GM23338 (cell line): ENCODE measurements at regions not wholly inside any gene's neighbourhood (a gene's known extent, or its start where the extent isn't known, plus 50 kb on each side); places are given as distances from the start of the nearest gene placed in this dataset.

Experiments used
- ATAC-seq: fragments of 200-7000 bp; cut with Tn5 transposase; 3 replicates; pipeline ENCODE4 v1.9.1; 2020
- DNase-seq: peaks from one replicate; pipeline ENCODE4 v3.0.0-alpha.2; 2015; ENCODE audit warnings: low spot score
- H2AFZ ChIP-seq: fragments of 200-600 bp; sonication (generic); 2 replicates; pipeline ENCODE4 v1.8.0; 2016; ENCODE audit warnings: antibody characterized with exemption, mild to moderate bottlenecking, moderate library complexity
- H3F3A ChIP-seq: fragments of 200-600 bp; sonication (generic); replicated peaks from 2 replicates; pipeline ENCODE4 v1.8.0; 2017; ENCODE audit warnings: antibody characterized with exemption, mixed run types, low read depth
- H3K27ac ChIP-seq: fragments of 200-600 bp; sonication (generic); 2 replicates; pipeline ENCODE4 v1.6.1; 2016; ENCODE audit warnings: low read depth
- H3K27me3 ChIP-seq: fragments of 200-600 bp; sonication (generic); 2 replicates; pipeline ENCODE4 v1.8.0; 2016; ENCODE audit warnings: mild to moderate bottlenecking, mixed run types, moderate library complexity; ENCODE audit not compliant: insufficient read depth
- H3K36me3 ChIP-seq: fragments of 200-600 bp; sonication (generic); 2 replicates; pipeline ENCODE4 v1.8.0; 2016; ENCODE audit warnings: mild to moderate bottlenecking; ENCODE audit not compliant: insufficient read depth
- H3K4me1 ChIP-seq: fragments of 200-600 bp; sonication (generic); 2 replicates; pipeline ENCODE4 v1.8.0; 2016; ENCODE audit warnings: mild to moderate bottlenecking, moderate library complexity; ENCODE audit not compliant: insufficient read depth
- H3K4me2 ChIP-seq: fragments of 200-600 bp; sonication (generic); 2 replicates; pipeline ENCODE4 v1.7.1; 2017; ENCODE audit warnings: mixed run types
- H3K4me3 ChIP-seq: fragments of 200-600 bp; sonication (generic); 2 replicates; pipeline ENCODE4 v1.6.1; 2016; ENCODE audit warnings: mixed run types
- H3K79me2 ChIP-seq: fragments of 200-600 bp; sonication (generic); replicated peaks from 2 replicates; pipeline ENCODE4 v1.8.0; 2017; ENCODE audit warnings: mild to moderate bottlenecking; ENCODE audit not compliant: insufficient read depth
- H3K9me2 ChIP-seq: fragments of 200-600 bp; sonication (generic); 2 replicates; pipeline ENCODE4 v1.8.0; 2017; ENCODE audit not compliant: insufficient read depth
- H4K20me1 ChIP-seq: fragments of 200-600 bp; sonication (generic); replicated peaks from 2 replicates; pipeline ENCODE4 v1.8.0; 2017; ENCODE audit warnings: mild to moderate bottlenecking; ENCODE audit not compliant: insufficient read depth
- H3K27ac Mint-ChIP-seq: 2 replicates; pipeline ENCODE4 v1.8.0; 2020; ENCODE audit warnings: inconsistent platforms, mild to moderate bottlenecking, moderate library complexity, mixed read lengths
- H3K27me3 Mint-ChIP-seq: 3 replicates; pipeline ENCODE4 v1.8.0; 2022; ENCODE audit warnings: low read depth, mild to moderate bottlenecking, moderate library complexity, mixed read lengths, inconsistent platforms; ENCODE audit not compliant: insufficient read depth, poor library complexity
- H3K36me3 Mint-ChIP-seq: 3 replicates; pipeline ENCODE4 v1.8.0; 2021; ENCODE audit warnings: low read depth, mild to moderate bottlenecking, inconsistent platforms, moderate library complexity, mixed read lengths
- H3K4me1 Mint-ChIP-seq: 3 replicates; pipeline ENCODE4 v1.8.0; 2020; ENCODE audit warnings: mild to moderate bottlenecking, inconsistent platforms, mixed read lengths
- H3K4me3 Mint-ChIP-seq: 3 replicates; pipeline ENCODE4 v1.8.0; 2021; ENCODE audit warnings: moderate library complexity, mild to moderate bottlenecking, inconsistent platforms, mixed read lengths
- H3K9me3 Mint-ChIP-seq: 3 replicates; pipeline ENCODE4 v1.8.0; 2020; ENCODE audit warnings: moderate library complexity, mild to moderate bottlenecking, inconsistent platforms, mixed read lengths
- EZH2 ChIP-seq: fragments of 200-600 bp; sonication (generic); IDR thresholded peaks from one replicate; pipeline ENCODE4 v1.8.0; 2017; ENCODE audit warnings: antibody characterized with exemption, mild to moderate bottlenecking, low read depth; ENCODE audit not compliant: unreplicated experiment
- EZH2phosphoT487 ChIP-seq: fragments of 200-600 bp; sonication (generic); IDR thresholded peaks from one replicate; pipeline ENCODE4 v1.8.1; 2018; ENCODE audit warnings: antibody characterized with exemption; ENCODE audit not compliant: unreplicated experiment
- JUNB ChIP-seq: IDR thresholded peaks from one replicate; pipeline ENCODE4 v1.6.1; 2016; ENCODE audit warnings: antibody characterized with exemption; ENCODE audit not compliant: unreplicated experiment
- NANOG ChIP-seq: IDR thresholded peaks from 2 replicates; pipeline ENCODE4 v1.6.1; 2016; ENCODE audit warnings: antibody characterized with exemption, borderline replicate concordance
- POLR2AphosphoS5 ChIP-seq: IDR thresholded peaks from 2 replicates; pipeline ENCODE4 v1.6.1; 2016; ENCODE audit warnings: antibody characterized with exemption, low read depth
- ZNF114 ChIP-seq: fragments of 250-450 bp; sonication (Bioruptor Pico); IDR thresholded peaks from 2 replicates; pipeline ENCODE4 v1.5.0; 2020; ENCODE audit warnings: mild to moderate bottlenecking, moderate library complexity
- ZNF331 ChIP-seq: fragments of 250-450 bp; sonication (Bioruptor Pico); IDR thresholded peaks from 2 replicates; pipeline ENCODE4 v1.5.0; 2020; ENCODE audit warnings: low read depth, mild to moderate bottlenecking, moderate library complexity
- TF ChIP-seq, protein P1 (sequence below): fragments of 250-450 bp; sonication (Bioruptor Pico); IDR thresholded peaks from 2 replicates; pipeline ENCODE4 v1.5.0; 2020; ENCODE audit warnings: mild to moderate bottlenecking, moderate library complexity

DNA sequence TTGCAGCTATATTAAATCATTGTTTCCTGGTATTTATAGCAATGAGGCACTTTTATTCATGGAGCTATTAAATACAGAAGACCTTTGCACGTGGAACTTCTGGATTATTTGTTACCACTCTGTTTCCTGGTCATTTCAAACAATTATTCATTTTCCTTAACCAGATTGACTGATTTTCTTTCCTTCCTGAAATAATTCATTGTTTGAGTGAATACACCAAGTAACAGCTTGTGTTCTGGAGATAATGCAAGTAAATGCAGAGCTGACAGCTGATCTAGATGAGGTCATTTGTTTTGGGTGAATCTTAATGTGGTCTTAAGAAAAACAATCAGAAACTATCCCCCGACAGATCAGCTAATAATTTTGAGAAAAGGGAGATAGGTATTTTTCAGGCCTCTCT lies 497.7 kb downstream of the KIF20B start:
- Histone ChIP-seq H3K4me3 (no peak overlapping the region), H3K27ac (no peak overlapping the region), H3K36me3 (no peaks in the 10 kb centered on the region), H3F3A (no peaks in the 10 kb centered on the region), H2AFZ (no peak overlapping the region), H3K4me2 (no peak overlapping the region), H3K9me2 (no peaks in the 10 kb centered on the region), H3K4me1 (no peaks in the 10 kb centered on the region), H3K27me3 (no peaks in the 10 kb centered on the region), H3K79me2 (no peaks in the 10 kb centered on the region), H4K20me1 (no peaks in the 10 kb centered on the region)
- Mint-ChIP-seq H3K4me1 (no peaks in the 10 kb centered on the region), H3K4me3 (no peak overlapping the region), H3K36me3 (no peaks in the 10 kb centered on the region), H3K27ac (no peak overlapping the region), H3K27me3 (no peaks in the 10 kb centered on the region), H3K9me3 (no peaks in the 10 kb centered on the region)
- TF ChIP-seq EZH2 (no peak), POLR2AphosphoS5 (no peak)
- TF ChIP-seq, protein P1, sequence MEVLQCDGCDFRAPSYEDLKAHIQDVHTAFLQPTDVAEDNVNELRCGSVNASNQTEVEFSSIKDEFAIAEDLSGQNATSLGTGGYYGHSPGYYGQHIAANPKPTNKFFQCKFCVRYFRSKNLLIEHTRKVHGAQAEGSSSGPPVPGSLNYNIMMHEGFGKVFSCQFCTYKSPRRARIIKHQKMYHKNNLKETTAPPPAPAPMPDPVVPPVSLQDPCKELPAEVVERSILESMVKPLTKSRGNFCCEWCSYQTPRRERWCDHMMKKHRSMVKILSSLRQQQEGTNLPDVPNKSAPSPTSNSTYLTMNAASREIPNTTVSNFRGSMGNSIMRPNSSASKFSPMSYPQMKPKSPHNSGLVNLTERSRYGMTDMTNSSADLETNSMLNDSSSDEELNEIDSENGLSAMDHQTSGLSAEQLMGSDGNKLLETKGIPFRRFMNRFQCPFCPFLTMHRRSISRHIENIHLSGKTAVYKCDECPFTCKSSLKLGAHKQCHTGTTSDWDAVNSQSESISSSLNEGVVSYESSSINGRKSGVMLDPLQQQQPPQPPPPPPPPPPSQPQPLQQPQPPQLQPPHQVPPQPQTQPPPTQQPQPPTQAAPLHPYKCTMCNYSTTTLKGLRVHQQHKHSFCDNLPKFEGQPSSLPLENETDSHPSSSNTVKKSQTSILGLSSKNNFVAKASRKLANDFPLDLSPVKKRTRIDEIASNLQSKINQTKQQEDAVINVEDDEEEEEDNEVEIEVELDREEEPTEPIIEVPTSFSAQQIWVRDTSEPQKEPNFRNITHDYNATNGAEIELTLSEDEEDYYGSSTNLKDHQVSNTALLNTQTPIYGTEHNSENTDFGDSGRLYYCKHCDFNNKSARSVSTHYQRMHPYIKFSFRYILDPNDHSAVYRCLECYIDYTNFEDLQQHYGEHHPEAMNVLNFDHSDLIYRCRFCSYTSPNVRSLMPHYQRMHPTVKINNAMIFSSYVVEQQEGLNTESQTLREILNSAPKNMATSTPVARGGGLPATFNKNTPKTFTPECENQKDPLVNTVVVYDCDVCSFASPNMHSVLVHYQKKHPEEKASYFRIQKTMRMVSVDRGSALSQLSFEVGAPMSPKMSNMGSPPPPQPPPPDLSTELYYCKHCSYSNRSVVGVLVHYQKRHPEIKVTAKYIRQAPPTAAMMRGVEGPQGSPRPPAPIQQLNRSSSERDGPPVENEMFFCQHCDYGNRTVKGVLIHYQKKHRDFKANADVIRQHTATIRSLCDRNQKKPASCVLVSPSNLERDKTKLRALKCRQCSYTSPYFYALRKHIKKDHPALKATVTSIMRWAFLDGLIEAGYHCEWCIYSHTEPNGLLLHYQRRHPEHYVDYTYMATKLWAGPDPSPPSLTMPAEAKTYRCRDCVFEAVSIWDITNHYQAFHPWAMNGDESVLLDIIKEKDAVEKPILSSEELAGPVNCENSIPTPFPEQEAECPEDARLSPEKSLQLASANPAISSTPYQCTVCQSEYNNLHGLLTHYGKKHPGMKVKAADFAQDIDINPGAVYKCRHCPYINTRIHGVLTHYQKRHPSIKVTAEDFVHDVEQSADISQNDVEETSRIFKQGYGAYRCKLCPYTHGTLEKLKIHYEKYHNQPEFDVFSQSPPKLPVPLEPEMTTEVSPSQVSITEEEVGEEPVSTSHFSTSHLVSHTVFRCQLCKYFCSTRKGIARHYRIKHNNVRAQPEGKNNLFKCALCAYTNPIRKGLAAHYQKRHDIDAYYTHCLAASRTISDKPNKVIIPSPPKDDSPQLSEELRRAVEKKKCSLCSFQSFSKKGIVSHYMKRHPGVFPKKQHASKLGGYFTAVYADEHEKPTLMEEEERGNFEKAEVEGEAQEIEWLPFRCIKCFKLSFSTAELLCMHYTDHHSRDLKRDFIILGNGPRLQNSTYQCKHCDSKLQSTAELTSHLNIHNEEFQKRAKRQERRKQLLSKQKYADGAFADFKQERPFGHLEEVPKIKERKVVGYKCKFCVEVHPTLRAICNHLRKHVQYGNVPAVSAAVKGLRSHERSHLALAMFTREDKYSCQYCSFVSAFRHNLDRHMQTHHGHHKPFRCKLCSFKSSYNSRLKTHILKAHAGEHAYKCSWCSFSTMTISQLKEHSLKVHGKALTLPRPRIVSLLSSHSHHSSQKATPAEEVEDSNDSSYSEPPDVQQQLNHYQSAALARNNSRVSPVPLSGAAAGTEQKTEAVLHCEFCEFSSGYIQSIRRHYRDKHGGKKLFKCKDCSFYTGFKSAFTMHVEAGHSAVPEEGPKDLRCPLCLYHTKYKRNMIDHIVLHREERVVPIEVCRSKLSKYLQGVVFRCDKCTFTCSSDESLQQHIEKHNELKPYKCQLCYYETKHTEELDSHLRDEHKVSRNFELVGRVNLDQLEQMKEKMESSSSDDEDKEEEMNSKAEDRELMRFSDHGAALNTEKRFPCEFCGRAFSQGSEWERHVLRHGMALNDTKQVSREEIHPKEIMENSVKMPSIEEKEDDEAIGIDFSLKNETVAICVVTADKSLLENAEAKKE, result no peak
- DNase-seq (no peak), ATAC-seq (no peak)

DNA sequence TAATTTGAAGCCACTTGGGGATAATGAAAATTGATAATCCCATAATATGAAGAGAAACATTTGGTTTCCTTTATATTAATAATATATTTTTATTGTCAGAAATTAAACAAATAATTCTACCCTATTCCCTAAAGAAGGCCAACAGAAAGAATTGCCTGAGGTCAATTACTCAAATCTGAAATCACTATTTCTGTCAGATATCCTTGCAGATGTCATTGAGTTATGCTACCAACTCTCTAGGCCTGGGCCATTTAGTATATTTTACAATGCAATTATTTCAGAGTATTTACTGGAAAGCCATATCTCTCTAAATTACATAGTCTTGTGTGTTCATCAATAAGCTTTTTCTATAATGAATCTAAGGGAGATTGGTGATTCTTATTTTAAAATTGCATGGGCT lies 498.1 kb downstream of the KIF20B start:
- Histone ChIP-seq H3K9me2 (no peaks in the 10 kb centered on the region; the same call in 1 of the 2 replicates), H3K4me3 (no peak overlapping the region), H3K27me3 (no peaks in the 10 kb centered on the region), H2AFZ (no peak overlapping the region), H4K20me1 (no peaks in the 10 kb centered on the region), H3K27ac (no peak overlapping the region), H3K4me1 (no peaks in the 10 kb centered on the region), H3F3A (no peaks in the 10 kb centered on the region), H3K4me2 (no peak overlapping the region), H3K79me2 (no peaks in the 10 kb centered on the region), H3K36me3 (no peaks in the 10 kb centered on the region)
- Mint-ChIP-seq H3K36me3 (no peaks in the 10 kb centered on the region), H3K4me1 (no peaks in the 10 kb centered on the region), H3K4me3 (no peak overlapping the region), H3K27ac (no peak overlapping the region), H3K27me3 (no peaks in the 10 kb centered on the region), H3K9me3 (no peaks in the 10 kb centered on the region)
- ATAC-seq (no peak), DNase-seq (no peak)
- no peak for TF ChIP-seq ZNF331 (CRISPR knock-in tag)
- no peak for TF ChIP-seq NANOG
- TF ChIP-seq, protein P1, result no peak
- TF ChIP-seq ZNF114, result no peak
- TF ChIP-seq EZH2phosphoT487, result no peak
- no peak for TF ChIP-seq JUNB
